ENCODE measurements at regions not wholly inside any gene's neighbourhood (a gene's known extent, or its start where the extent isn't known, plus 50 kb on each side); places are given as distances from the start of the nearest gene placed in this dataset.
"Not testable (repeated sequence)": the region's sequence is repeated elsewhere in the genome, so short reads cannot be mapped to it uniquely, and the experiment has no call there.

- DNase-seq: no peak
Measured at GRCh38 chrX:124720532-124720931, 374.2 kb downstream of the SH2D1A start.

- no peak for DNase-seq
Measured at GRCh38 chrX:124725502-124725901, 379.1 kb downstream of the SH2D1A start.

- DNase-seq: no peak
Measured at GRCh38 chrX:124726292-124726691, 379.9 kb downstream of the SH2D1A start.

GRCh38 chrX:124726881-124727280 lies 380.5 kb downstream of the SH2D1A start:
- no peak for DNase-seq

- DNase-seq: peak; percentile 20
Measured at GRCh38 chrX:124736553-124737270, 390.3 kb downstream of the SH2D1A start.

GRCh38 chrX:124737771-124738170 lies 391.4 kb downstream of the SH2D1A start:
- DNase-seq: no peak

GRCh38 chrX:124747295-124747694 lies 400.9 kb downstream of the SH2D1A start:
- no peak for DNase-seq

GRCh38 chrX:124764354-124764753 lies 418.0 kb downstream of the SH2D1A start:
- DNase-seq: no peak

- DNase-seq: no peak
Measured at GRCh38 chrX:124769166-124769565, 422.8 kb downstream of the SH2D1A start.

GRCh38 chrX:124771292-124771691 lies 424.9 kb downstream of the SH2D1A start:
- DNase-seq: no peak

GRCh38 chrX:124788253-124788652 lies 441.9 kb downstream of the SH2D1A start:
- DNase-seq: not testable (repeated sequence)

- not testable (repeated sequence) for DNase-seq
Measured at GRCh38 chrX:124789874-124790273, 443.5 kb downstream of the SH2D1A start.

GRCh38 chrX:124791492-124792095 lies 445.2 kb downstream of the SH2D1A start:
- no peak for DNase-seq

GRCh38 chrX:124796989-124797388 lies 450.6 kb downstream of the SH2D1A start:
- no peak for DNase-seq

GRCh38 chrX:124804962-124805361 lies 458.6 kb downstream of the SH2D1A start:
- no peak for DNase-seq

- no peak for DNase-seq
Measured at GRCh38 chrX:124805486-124805885, 459.1 kb downstream of the SH2D1A start.

GRCh38 chrX:124814106-124814505 lies 467.7 kb downstream of the SH2D1A start:
- no peak for DNase-seq

GRCh38 chrX:124818033-124818432 lies 471.7 kb downstream of the SH2D1A start:
- no peak for DNase-seq

GRCh38 chrX:124818764-124819163 lies 472.4 kb downstream of the SH2D1A start:
- no peak for DNase-seq

- DNase-seq: no peak
Measured at GRCh38 chrX:124820738-124821137, 474.4 kb downstream of the SH2D1A start.

- no peak for DNase-seq
Measured at GRCh38 chrX:124827258-124827845, 481.0 kb downstream of the SH2D1A start.

- DNase-seq: peak; percentile 3
Measured at GRCh38 chrX:124829930-124830329, 483.6 kb downstream of the SH2D1A start.

GRCh38 chrX:124836786-124837185 lies 482.9 kb upstream of the TEX13C start:
- DNase-seq: no peak

GRCh38 chrX:124842205-124842604 lies 477.5 kb upstream of the TEX13C start:
- DNase-seq: no peak

Data from stimulated activated CD4-positive, alpha-beta T cell treated with anti-CD3 and anti-CD28 coated beads, Interleukin-4, amount 100 ng/mL, for 24 hours (primary cell).